ENCODE measurements at regions not wholly inside any gene's neighbourhood (a gene's known extent, or its start where the extent isn't known, plus 50 kb on each side); places are given as distances from the start of the nearest gene placed in this dataset.

DNA sequence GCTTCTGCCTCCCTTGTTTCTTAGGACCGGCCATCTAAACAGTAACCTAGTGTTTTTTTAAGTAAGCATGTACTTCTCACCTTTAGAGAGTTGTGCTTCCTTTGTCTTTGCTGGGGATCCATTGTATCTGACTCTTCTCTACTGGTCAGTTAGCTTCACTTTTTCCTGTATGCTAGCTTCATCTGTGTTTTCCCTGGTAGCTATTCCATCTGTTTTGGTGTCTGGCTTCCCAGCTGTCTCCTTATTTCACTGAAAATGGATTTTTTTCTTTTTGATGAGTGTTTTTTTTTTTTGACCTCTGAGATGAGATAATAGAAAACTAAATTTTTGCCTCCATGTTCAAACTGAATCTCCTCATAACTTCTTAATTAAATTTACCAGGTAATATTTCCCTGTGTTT lies 637.0 kb upstream of the SLC10A2 start:
- TF ChIP-seq ZBTB7A (IDR thresholded peaks at IDR 0.05; ENCODE audit: low read depth) = no peak
- TF ChIP-seq CREB1 (IDR thresholded peaks at IDR 0.05; ENCODE audit: low read depth) = no peak
- TF ChIP-seq, protein P1, sequence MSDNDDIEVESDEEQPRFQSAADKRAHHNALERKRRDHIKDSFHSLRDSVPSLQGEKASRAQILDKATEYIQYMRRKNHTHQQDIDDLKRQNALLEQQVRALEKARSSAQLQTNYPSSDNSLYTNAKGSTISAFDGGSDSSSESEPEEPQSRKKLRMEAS (IDR thresholded peaks at IDR 0.05) = no peak
- no peak for TF ChIP-seq NFIC (IDR thresholded peaks at IDR 0.05)
- TF ChIP-seq, protein P2, sequence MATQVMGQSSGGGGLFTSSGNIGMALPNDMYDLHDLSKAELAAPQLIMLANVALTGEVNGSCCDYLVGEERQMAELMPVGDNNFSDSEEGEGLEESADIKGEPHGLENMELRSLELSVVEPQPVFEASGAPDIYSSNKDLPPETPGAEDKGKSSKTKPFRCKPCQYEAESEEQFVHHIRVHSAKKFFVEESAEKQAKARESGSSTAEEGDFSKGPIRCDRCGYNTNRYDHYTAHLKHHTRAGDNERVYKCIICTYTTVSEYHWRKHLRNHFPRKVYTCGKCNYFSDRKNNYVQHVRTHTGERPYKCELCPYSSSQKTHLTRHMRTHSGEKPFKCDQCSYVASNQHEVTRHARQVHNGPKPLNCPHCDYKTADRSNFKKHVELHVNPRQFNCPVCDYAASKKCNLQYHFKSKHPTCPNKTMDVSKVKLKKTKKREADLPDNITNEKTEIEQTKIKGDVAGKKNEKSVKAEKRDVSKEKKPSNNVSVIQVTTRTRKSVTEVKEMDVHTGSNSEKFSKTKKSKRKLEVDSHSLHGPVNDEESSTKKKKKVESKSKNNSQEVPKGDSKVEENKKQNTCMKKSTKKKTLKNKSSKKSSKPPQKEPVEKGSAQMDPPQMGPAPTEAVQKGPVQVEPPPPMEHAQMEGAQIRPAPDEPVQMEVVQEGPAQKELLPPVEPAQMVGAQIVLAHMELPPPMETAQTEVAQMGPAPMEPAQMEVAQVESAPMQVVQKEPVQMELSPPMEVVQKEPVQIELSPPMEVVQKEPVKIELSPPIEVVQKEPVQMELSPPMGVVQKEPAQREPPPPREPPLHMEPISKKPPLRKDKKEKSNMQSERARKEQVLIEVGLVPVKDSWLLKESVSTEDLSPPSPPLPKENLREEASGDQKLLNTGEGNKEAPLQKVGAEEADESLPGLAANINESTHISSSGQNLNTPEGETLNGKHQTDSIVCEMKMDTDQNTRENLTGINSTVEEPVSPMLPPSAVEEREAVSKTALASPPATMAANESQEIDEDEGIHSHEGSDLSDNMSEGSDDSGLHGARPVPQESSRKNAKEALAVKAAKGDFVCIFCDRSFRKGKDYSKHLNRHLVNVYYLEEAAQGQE (IDR thresholded peaks at IDR 0.05; ENCODE audit: low read depth) = no peak
- no peak for TF ChIP-seq TCF12 (IDR thresholded peaks at IDR 0.05; ENCODE audit: low read depth)
- no peak for TF ChIP-seq RAD21 (IDR thresholded peaks at IDR 0.05; ENCODE audit: low read depth)
- TF ChIP-seq, protein P3, sequence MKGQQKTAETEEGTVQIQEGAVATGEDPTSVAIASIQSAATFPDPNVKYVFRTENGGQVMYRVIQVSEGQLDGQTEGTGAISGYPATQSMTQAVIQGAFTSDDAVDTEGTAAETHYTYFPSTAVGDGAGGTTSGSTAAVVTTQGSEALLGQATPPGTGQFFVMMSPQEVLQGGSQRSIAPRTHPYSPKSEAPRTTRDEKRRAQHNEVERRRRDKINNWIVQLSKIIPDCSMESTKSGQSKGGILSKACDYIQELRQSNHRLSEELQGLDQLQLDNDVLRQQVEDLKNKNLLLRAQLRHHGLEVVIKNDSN (IDR thresholded peaks at IDR 0.05) = no peak
- TF ChIP-seq TEAD4 (IDR thresholded peaks at IDR 0.05) = no peak
- no peak for TF ChIP-seq EGR1 (IDR thresholded peaks at IDR 0.05)
- TF ChIP-seq YY1 (IDR thresholded peaks at IDR 0.05; ENCODE audit: low read depth) = no peak
- no peak for TF ChIP-seq EP300 (IDR thresholded peaks at IDR 0.05; ENCODE audit: borderline replicate concordance)
- no peak for TF ChIP-seq TAF1 (IDR thresholded peaks at IDR 0.05; ENCODE audit: low read depth)
- no peak for TF ChIP-seq FOXM1 (IDR thresholded peaks at IDR 0.05; ENCODE audit: borderline replicate concordance, low read depth)
- no peak for TF ChIP-seq CEBPB (IDR thresholded peaks at IDR 0.05)

- TF ChIP-seq, protein P3 (IDR thresholded peaks at IDR 0.05) = no peak
- TF ChIP-seq RAD21 (IDR thresholded peaks at IDR 0.05; ENCODE audit: low read depth) (no peak), EGR1 (IDR thresholded peaks at IDR 0.05) (no peak), EP300 (IDR thresholded peaks at IDR 0.05; ENCODE audit: borderline replicate concordance) (no peak), CEBPB (IDR thresholded peaks at IDR 0.05) (no peak), ZBTB7A (IDR thresholded peaks at IDR 0.05; ENCODE audit: low read depth) (no peak), TAF1 (IDR thresholded peaks at IDR 0.05; ENCODE audit: low read depth) (no peak), CREB1 (IDR thresholded peaks at IDR 0.05; ENCODE audit: low read depth) (no peak)
- TF ChIP-seq, protein P2 (IDR thresholded peaks at IDR 0.05; ENCODE audit: low read depth) = no peak
Observed at GRCh38 chr13:103698000-103698399, 631.8 kb upstream of the SLC10A2 start.

DNA sequence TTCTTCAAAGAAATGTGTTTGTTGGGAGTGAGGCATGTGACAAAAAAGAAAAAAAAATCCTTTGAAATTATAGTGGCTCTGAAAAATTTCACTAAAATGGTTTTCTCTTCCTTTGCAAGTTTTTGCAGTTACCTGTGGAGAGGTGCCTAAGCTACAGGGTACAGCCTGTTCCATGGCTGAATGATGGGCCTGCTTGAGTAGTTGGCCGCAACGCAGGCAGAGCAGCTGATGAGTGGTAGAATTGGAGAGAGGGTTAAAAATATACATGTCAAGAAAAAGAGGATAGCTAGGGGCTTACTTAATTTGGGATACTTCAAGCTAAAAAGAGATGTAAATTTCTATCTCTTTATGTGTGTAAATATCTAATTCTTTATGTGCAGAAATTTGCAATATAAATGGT lies 629.1 kb upstream of the SLC10A2 start:
- TF ChIP-seq NFIC (IDR thresholded peaks at IDR 0.05) (no peak), TEAD4 (IDR thresholded peaks at IDR 0.05) (no peak), RAD21 (IDR thresholded peaks at IDR 0.05; ENCODE audit: low read depth) (no peak), EGR1 (IDR thresholded peaks at IDR 0.05) (no peak), CEBPB (IDR thresholded peaks at IDR 0.05) (no peak), YY1 (IDR thresholded peaks at IDR 0.05; ENCODE audit: low read depth) (no peak), TAF1 (IDR thresholded peaks at IDR 0.05; ENCODE audit: low read depth) (no peak), ZBTB7A (IDR thresholded peaks at IDR 0.05; ENCODE audit: low read depth) (no peak), TCF12 (IDR thresholded peaks at IDR 0.05; ENCODE audit: low read depth) (no peak), FOXM1 (IDR thresholded peaks at IDR 0.05; ENCODE audit: borderline replicate concordance, low read depth) (no peak), EP300 (IDR thresholded peaks at IDR 0.05; ENCODE audit: borderline replicate concordance) (no peak)
- TF ChIP-seq, protein P1 (IDR thresholded peaks at IDR 0.05) = no peak
- TF ChIP-seq, protein P2 (IDR thresholded peaks at IDR 0.05; ENCODE audit: low read depth) = no peak
- TF ChIP-seq, protein P3 (IDR thresholded peaks at IDR 0.05) = no peak

DNA sequence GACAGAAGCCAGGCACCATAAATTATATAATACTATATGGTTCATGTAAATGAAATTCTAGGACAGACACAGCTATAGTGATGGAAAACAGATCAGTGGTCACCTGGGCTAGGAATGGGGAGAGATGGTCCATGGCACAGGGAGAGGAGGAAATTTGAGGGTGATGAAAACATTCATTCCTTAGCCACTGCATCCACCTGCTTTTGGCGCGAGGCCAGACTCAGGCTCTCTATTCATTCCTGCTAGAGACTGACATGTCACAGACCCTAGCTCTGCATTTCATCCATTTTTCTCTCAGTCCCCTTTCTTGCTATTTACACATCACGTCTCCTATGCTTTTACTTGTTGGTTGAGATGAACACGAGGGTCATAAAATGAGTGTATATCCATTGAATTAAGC lies 628.3 kb upstream of the SLC10A2 start:
- TF ChIP-seq EGR1 (IDR thresholded peaks at IDR 0.05) = no peak
- no peak for TF ChIP-seq TAF1 (IDR thresholded peaks at IDR 0.05; ENCODE audit: low read depth)
- TF ChIP-seq, protein P3 (IDR thresholded peaks at IDR 0.05) = no peak
- TF ChIP-seq TCF12 (IDR thresholded peaks at IDR 0.05; ENCODE audit: low read depth) = no peak
- TF ChIP-seq TEAD4 (IDR thresholded peaks at IDR 0.05) = no peak
- no peak for TF ChIP-seq CREB1 (IDR thresholded peaks at IDR 0.05; ENCODE audit: low read depth)
- TF ChIP-seq, protein P2 (IDR thresholded peaks at IDR 0.05; ENCODE audit: low read depth) = no peak
- TF ChIP-seq ZBTB7A (IDR thresholded peaks at IDR 0.05; ENCODE audit: low read depth) = no peak
- no peak for TF ChIP-seq FOXM1 (IDR thresholded peaks at IDR 0.05; ENCODE audit: borderline replicate concordance, low read depth)
- no peak for TF ChIP-seq YY1 (IDR thresholded peaks at IDR 0.05; ENCODE audit: low read depth)
- no peak for TF ChIP-seq CEBPB (IDR thresholded peaks at IDR 0.05)
- TF ChIP-seq, protein P1 (IDR thresholded peaks at IDR 0.05) = no peak
